ENCODE measurements at regions not wholly inside any gene's neighbourhood (a gene's known extent, or its start where the extent isn't known, plus 50 kb on each side); places are given as distances from the start of the nearest gene placed in this dataset.

- peak; percentile 74 to 95 (median 83) for TF ChIP-seq CTCF (IDR thresholded peaks at IDR 0.05 in 2 of 3, conservative IDR thresholded peaks at IDR 0.05 in 1 of 3; ENCODE audit: insufficient read depth in 2 of 3, low read depth in 1 of 3, low read length in 3 of 3)
- TF ChIP-seq ZBED1 (IDR thresholded peaks at IDR 0.05) = no peak
- peak; percentile 79 for TF ChIP-seq HNRNPL (IDR thresholded peaks at IDR 0.05; ENCODE audit: low read depth, low read length)
- TF ChIP-seq GABPB1 (CRISPR knock-in tag; IDR thresholded peaks at IDR 0.05) = peak; percentile 39; the same call in 1 of the 2 replicates
- peak; percentile 83 for TF ChIP-seq TFAP4 (CRISPR knock-in tag; IDR thresholded peaks at IDR 0.05; ENCODE audit: borderline replicate concordance)
- TF ChIP-seq ETV5 (CRISPR knock-in tag; IDR thresholded peaks at IDR 0.05; ENCODE audit: low read depth) = peak; percentile 62; the same call in 1 of the 2 replicates
- TF ChIP-seq SP1 (CRISPR knock-in tag; IDR thresholded peaks at IDR 0.05) = 0 out of 2 replicates have a peak, but pooled peaks have one; percentile 43
- peak; percentile 48; the same call in 1 of the 2 replicates for TF ChIP-seq DEAF1 (CRISPR knock-in tag; IDR thresholded peaks at IDR 0.05)
- no peak for TF ChIP-seq SFPQ (IDR thresholded peaks at IDR 0.05; ENCODE audit: low read depth, low read length)
- TF ChIP-seq MYNN (IDR thresholded peaks at IDR 0.05) = peak; percentile 74
- no peak for TF ChIP-seq MYNN (CRISPR knock-in tag; IDR thresholded peaks at IDR 0.05)
- no peak for TF ChIP-seq LCOR (CRISPR knock-in tag; IDR thresholded peaks at IDR 0.05)
- no peak for TF ChIP-seq TCF7 (IDR thresholded peaks at IDR 0.05; ENCODE audit: borderline replicate concordance)
- TF ChIP-seq MAZ (CRISPR knock-in tag; conservative IDR thresholded peaks at IDR 0.05 in 1 of 2, IDR thresholded peaks at IDR 0.05 in 1 of 2) = peak in 1 of 2 experiments; percentile 47; a peak in 1 of 4 replicates
- peak; percentile 44; the same call in 1 of the 2 replicates for TF ChIP-seq RB1 (IDR thresholded peaks at IDR 0.05; ENCODE audit: low read depth)
- TF ChIP-seq POLR2G (IDR thresholded peaks at IDR 0.05; ENCODE audit: low read depth, low read length) = peak; percentile 12; the same call in 1 of the 2 replicates
Observed at GRCh38 chr2:131673400-131674173, 145.9 kb downstream of the CCDC74A start (continued).

All from K562 (cell line).